ENCODE measurements at regions not wholly inside any gene's neighbourhood (a gene's known extent, or its start where the extent isn't known, plus 50 kb on each side); places are given as distances from the start of the nearest gene placed in this dataset.
A peak's percentile ranks its signal among the peaks of the same experiment; 100 is the strongest.
"Not testable (repeated sequence)": the region's sequence is repeated elsewhere in the genome, so short reads cannot be mapped to it uniquely, and the experiment has no call there.

DNA sequence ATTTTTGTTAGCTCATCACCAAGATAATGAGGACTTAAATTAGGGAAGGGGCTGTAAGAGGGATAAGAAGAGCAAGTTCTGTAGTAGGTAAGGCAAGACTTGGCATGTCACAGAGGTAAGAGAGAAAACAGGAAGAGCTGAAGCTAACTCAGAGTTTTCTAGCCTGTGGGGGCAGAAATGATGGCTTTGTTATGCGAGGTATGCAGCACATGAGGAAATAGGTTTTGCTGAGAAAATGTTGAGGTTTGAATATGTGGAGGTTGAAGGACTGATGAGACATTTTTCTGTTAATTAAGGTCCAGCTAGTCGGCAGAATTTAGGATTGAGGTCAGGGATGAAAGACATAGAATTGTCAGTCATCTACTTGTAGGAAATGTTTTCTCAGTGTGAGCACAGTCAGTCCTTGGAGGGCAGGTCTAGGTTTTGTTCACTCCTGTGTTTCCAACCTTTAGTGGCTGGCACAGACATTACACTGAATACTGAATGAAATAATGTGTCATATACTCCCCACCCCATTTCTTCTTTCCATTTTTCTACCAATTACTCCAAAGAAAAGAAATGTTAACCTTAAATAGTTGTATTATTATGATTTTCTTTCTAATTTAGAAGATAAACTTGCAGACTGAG, 154.0 kb upstream of the AADAT start:
- DNase-seq: peak; percentile 2

DNA sequence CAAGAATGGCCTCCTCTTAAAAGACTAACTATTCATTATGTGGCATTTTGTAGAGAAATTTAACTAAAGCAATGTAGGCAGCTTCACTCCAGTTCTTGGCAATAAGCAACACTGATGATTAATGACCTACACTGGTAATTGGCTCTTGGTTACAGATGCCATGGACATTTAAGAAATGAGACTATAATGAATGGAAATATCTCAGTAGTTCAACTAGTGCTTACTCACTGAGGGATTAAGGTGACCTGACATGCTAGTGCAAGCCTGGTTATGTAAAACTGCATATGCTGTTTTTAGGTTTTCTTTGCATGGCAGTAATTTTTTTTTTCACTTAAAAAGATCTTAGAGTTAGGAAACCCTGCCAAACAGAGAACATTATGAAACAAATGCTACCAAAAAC, 152.7 kb upstream of the AADAT start:
- no peak for DNase-seq

DNA sequence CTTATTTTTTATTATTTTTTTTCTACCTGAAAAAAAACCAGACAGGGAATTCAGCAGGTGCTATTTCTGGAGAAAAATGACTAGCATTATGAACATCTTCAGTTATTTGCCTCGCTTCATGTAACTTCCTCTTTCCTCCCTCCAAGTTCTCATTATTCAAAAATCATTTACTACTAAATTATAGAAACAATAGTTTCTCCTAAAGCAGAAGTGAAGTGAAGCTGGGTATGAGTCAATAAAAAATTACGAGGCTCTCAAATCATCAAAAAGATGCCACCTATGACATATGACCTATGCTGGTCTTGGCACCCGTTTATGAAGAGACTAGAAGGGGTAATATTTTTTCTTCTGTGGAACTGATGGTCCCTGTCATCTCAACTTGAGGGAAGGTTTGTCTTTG, 145.0 kb upstream of the AADAT start:
- DNase-seq: no peak

DNA sequence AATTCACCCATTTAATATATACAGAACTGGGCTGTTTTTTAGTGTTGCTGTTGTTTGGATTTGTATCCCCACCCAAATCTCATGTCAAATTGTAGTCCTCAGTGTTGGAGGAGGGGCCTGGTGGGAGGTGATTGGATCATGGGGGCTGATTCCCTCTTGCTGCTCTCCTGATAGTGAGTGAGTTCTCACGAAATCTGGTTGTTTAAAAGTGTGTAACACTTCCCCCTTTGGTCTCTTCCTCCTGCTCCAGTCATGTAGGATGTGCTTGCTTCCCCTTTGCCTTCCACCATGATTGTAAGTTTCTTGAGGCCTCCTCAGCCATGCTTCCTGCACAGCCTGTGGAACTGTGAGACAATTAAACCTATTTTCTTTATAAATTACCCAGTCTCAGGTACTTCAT, 141.6 kb upstream of the AADAT start:
- DNase-seq: no peak

DNA sequence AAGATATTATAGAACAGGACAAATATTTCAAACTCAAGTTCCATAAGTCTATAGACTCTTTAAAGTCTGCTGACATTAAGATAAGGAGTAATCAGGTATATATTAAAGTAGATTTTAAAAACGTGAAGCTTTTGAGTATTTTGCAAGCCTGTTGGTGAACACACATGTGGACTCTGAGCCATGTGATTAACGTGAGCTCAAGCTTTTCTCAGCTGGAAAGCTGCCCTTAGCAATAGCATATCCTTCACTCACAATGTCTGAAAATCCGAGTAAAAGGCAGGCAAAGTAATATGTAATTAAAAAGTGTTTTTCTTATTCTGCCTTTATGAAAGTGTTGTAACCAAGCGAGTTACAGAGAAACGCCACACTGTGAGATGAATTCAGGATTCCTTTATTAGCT, 140.5 kb upstream of the AADAT start:
- no peak for DNase-seq

DNA sequence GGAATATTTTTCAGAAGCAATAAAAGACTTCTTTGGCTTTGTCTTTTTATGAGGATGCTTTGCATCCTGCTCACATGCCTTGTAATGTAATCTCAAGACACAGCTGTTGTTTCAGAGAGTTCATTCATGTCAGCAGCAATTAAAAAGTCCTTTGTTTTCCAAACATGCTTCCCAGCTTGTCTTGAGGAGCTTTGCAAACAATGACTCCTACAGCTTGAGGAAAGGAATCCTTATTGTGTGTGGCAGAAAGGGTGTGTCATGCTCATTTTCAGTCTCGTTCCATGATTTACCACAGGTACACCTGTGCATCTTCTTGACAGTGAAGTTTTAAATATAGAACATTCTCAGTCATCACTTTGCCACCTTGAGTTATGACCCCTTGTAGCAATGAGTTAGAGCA, 139.2 kb upstream of the AADAT start:
- DNase-seq: no peak

DNA sequence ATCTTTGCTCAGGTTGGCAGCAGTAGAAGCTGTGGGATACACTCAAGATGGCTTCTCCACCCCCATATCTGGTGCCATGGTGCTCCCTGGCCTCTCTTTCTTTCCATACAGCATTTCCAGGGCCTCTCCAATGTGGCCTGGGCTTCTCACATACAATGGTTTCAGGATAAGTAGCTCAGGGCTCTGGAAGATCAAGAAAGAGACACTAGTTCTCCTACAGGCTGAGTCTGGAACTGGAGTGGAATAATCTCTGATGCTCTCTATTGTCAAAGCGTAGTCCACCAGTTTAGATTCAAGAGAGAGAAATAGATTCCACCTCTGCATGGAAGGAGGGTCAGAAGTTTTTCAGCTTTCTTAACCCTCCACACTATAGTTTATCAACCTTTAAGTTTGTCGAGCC, 138.2 kb upstream of the AADAT start:
- DNase-seq: no peak

DNA sequence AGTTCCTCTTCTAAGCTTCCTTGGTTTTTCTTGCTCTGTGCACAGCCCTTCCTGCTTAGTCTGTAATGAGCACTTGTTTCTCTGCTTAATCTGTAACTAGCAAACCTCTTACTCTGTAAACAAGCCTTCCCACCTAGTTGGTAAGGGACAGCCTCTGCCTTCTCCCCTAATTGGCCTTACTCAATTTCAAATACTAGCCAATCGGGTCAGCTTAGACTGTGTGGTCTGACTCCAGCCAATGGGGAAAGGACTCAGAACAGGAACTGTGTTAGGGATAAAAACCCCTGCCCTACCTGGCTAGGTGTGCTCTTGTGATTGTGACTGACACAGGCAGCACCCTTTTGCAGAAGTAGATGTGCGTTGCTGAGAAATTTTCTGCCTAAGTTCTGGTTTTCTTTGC, 136.5 kb upstream of the AADAT start:
- no peak for DNase-seq

DNA sequence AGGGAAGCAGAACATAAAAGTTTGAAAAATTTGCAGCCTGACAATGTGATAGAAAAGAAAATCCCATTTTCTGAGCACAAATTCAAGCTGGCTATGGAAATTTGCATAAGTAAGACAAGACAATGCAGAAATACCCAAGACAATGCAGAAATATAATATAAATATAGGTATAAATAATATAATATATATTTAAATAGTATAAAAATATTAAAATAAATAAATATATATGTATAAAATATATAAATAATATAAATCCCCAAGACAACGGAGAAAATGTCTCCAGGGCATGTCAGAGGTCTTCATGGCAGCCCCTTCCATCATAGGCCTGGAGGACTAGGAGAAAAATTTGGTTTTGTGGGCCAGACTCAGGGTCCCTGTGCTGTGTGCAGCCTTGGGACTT, 125.0 kb upstream of the AADAT start:
- DNase-seq: no peak

DNA sequence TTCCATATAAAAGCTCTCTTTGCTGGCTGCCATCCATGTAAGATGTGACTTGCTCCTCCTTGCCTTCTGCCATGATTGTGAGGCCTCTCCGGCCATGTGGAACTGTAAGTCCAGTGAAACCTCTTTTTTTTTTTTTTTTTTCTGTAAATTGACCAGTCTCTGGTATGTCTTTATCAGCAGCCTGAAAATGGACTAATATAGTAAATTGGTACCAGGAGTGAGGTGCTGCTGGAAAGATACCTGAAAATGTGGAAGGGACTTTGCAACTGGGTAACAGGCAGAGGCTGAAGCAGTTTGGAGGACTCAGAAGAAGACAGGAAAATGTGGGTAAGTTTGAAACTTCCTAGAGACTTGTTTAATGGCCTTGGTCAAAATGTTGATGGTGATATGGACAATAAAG, 124.3 kb upstream of the AADAT start:
- DNase-seq: no peak

DNA sequence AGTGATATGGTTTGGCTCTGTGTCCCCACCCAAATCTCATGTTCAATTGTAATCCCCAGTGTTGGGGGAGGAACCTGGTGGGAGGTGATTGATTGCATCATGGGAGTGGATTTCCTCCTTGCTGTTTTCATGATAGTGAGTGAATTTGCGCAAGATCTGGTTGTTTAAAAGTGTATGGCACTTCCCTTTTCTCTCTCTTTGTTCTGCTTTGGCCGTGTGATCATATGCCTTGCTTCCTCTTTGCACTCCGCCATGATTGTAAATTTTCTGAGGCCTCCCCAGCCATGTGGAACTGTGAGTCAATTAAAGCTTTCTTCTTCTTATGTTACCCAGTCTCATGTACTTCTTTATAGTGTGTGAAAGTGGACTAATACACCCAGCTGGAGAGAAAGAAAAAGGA, 113.0 kb upstream of the AADAT start:
- DNase-seq: no peak

DNA sequence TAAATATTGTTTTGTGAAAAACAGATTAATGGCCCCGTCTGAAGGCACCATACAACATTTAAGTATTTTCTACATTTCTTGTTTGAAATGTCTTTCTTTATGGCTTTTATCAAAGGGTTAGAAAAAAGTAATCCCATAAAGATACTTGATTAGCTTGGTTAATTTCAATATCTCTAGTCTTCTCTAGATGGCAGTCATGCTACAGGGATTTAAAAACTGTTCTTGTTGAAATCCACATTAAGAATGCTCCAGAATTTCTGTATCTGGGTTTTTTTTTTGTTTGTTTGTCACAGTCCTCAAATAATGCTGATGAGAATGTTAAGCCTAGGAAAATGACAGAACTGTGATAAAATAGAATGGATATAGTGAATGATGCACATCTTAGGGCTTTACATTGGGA, 109.0 kb upstream of the AADAT start:
- no peak for DNase-seq

DNA sequence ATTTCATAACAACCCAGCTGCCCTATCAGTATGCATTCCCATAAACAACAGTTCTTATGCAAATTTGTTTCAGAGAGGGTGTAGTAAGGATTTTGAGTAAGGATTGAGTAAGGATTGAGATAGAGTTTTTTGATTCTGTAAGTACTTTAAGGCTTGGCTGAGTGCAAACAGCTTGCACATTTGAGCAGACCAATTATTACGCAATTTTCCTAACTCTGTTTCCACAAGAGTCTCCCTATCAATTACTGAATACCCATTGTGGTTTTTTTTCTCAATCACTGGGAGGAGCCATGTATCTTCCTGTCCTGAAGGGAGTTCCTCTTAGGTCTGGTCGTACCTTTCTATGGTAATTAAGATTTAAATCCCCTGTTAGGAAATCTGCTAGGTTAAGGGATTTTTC, 105.0 kb upstream of the AADAT start:
- DNase-seq: not testable (repeated sequence)

DNA sequence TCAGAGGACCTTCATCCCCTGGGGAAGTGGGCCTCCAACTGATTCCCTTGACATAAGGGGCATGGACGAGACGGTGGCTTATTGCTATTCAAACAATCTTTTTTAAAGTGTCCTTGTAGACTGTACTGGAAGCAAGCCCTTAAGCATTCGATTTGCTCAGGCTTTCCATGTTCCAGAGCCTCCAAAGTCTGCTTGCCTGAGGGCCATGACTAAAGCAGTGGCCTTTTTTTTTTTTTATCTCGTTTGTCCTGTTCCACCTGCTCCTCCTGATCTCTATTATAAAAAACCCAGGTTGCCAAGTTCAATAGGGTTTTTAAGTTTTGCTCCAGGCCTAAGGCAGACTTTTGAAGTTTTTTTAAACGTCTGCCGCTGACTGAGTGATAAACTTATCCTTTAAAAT, 103.7 kb upstream of the AADAT start:
- DNase-seq: no peak

DNA sequence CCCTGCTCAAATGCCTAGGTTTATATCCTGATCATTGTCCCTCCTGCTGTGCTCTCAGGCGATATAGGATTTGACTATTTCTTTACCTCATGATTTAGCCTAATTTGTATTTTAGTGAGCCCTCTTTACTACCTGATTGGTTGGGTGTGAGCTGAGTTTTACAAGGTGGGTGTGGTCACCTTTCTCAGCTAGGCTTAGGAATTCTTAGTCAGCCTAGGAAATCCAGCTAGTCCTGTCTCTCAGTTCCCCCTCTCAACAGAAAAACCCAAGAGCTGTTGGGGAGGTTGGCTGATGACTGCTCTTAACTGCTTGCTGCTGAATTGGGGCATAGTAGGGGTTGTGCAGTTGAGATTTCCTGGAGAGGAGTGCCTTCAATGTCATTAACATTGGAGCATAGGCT, 100.5 kb upstream of the AADAT start:
- no peak for DNase-seq

DNA sequence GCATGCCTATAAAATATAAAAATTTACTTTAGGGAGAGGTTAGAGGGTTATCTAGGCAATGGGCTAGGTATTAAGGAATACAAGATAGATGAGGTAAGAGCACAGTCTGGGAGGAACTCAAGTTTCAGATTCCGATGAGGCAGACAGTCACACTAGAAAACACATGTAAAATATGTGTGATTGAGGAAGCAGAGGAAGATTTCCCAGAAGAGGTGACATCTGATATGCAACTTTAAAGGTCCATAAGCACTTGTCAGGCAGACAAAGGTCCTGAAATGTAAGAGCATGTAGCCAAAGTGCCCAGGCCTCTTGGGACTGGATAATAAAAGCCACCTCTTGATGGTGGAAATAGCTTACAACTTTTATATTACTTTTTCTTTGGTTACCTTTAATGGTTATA, 81.1 kb upstream of the AADAT start:
- no peak for DNase-seq

DNA sequence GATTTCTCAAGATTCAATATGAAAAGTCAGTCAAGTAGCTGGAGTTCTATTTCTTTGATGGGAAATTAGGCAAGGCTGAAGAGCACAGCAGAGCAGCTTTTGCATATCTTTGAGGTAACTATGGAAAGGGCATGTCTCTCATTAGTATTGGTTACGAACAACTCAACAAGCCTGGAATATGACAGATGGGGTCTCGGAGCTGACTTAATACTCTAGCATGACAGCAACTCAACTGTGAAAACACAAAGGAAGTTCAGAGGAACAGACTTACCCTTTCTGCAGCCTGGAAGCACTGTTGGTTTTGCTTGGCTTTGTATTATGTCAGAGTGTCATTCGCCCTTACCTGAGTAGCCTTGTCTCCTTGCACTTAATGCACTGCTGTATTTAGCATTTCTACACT, 79.9 kb upstream of the AADAT start:
- no peak for DNase-seq

DNA sequence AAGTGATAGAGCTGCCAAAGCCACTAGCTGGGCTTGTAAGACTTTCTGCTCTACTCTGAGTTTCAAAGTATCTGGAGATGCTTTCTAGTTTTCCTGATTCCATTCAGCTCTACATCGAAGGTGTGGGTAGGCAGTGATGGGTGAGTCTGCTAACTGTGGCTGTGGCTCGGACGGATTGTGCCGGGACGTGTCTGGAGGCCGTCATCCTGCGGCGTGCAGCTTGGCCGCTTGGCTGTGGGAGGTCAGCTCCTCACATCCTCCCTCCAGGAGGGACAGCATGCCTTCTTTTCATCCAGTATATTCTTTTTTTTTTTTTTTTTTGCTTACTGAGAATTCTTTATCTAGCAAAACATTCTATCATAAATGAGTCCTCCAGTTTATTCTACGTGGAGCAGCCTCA, 77.9 kb upstream of the AADAT start:
- DNase-seq: no peak

DNA sequence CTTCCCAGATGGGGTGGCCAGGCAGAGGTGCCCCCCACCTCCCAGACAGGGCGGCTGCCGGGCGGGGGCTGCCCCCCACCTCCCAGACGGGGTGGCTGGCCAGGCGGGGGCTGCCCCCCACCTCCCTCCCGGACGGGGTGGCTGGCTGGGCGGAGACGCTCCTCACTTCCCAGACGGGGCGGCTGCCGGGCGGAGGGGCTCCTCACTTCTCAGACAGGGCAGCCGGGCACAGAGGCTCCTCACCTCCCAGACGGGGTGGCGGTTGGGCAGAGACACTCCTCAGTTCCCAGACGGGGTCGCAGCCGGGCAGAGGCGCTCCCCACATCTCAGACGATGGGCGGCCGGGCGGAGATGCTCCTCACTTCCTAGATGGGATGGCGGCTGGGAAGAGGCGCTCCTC, 76.4 kb upstream of the AADAT start:
- not testable (repeated sequence) for DNase-seq

DNA sequence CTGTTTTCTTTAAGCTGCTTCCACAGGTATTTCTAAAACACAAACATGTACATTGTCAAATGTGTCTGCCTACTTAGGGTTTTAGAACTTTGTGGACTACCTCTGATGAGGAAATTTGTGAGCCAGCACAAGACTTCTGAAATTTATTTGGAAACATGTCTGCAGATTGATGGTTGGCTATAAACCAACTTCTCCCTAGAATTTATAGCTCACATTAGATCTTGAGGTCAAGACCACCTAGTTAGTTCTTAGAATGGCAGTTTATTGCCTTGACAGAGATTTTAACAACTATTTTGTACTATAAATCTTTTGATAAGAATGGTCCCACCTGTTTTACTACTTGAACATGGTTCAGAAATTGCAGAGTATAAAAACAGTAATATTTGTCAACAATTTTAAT, 72.7 kb upstream of the AADAT start:
- no peak for DNase-seq

DNA sequence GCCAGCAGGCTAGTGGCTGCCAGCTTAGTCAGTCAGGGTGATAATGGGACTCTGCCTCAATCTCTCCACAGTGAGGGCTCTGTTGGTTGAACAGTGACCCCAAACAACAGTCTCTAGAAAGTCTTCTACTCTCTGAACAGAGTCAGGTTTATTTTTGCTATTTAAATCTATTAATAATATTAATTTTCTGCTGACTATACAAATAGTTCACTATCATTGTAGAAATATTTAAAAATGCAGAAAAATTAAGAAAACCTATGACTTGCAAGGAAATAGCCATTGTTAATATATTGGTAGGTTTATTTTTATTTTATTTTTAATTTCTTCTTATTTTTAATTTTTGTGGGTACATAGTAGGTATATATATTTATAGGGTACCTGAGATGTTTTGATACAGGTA, 67.9 kb upstream of the AADAT start:
- no peak for DNase-seq

DNA sequence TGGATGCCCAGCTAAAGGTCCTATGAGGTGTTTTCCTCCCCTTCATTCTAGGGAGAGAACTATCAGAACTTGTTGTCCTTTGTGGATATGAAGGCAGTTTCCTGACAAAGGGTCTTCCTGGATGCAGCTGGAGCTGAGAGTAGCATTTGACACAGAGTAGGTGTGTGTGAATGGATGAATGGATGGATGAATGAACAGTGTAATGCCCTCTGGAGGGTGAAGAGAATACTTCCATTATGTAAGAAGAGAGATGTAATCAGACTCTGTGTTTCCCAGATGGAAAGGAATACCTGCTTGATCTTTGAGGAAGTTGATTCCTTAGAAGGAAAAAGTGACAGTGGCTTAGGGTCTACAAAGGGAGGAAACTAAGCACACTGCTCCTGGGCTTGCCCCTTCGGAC, 55.4 kb upstream of the AADAT start:
- DNase-seq: no peak

DNA sequence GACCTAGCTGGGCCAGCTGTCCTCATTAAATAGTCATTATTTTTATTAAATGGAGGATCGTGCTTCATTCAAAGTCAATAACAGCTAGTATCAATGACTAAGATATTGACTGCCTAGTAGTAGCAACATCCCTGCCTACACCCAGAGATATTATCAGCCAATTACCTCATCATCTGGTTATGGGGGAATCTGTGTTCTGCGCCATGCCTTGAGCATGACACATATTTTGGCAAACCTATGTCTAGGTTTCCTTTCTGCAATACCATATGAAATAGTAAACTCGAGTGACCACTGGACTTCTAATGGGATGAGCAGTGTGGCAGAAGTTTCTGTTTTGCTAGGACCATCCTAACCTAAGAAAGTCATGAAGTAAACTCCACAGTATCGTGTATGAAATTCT, 50.0 kb upstream of the AADAT start:
- no peak for DNase-seq
